Gastrocnemius medialis (tissue), 4 donors: ENCODE measurements at regions not wholly inside any gene's neighbourhood (a gene's known extent, or its start where the extent isn't known, plus 50 kb on each side); places are given as distances from the start of the nearest gene placed in this dataset.

Experiments used
- ATAC-seq, 2 donors: fragments of 150-250 bp; one replicate each; pipeline ENCODE4 v1.9.1; 2016
- DNase-seq, 2 donors: peaks; one replicate each; pipeline ENCODE4 v3.0.0-alpha.2; 2019
- H3K27ac ChIP-seq, 4 donors: fragments of 200-600 bp; sonication (generic); 1 replicate in 1 of 4; 2 replicates in 3 of 4; pipeline ENCODE4 v1.5.1; 2016 to 2018; ENCODE audit warnings: mild to moderate bottlenecking in 2 of 4, moderate library complexity in 1 of 4
- H3K27me3 ChIP-seq, 3 donors: fragments of 200-600 bp; sonication (generic) in 2 of 3; 1 replicate in 1 of 3; 2 replicates in 2 of 3; pipeline versions ENCODE4 v1.5.1 to v1.6.0; 2016 to 2019; ENCODE audit warnings: mild to moderate bottlenecking in 1 of 3, moderate library complexity in 1 of 3
- H3K36me3 ChIP-seq, 2 donors: fragments of 200-600 bp; sonication (generic) in 1 of 2; one replicate each; pipeline ENCODE4 v1.5.1; 2017 to 2018
- H3K4me1 ChIP-seq, 2 donors: fragments of 200-600 bp; sonication (generic) in 1 of 2; one replicate each; pipeline ENCODE4 v1.5.1; 2016 to 2017; ENCODE audit warnings: mild to moderate bottlenecking in 2 of 2
- H3K4me3 ChIP-seq, 4 donors: fragments of 200-600 bp; sonication (generic) in 3 of 4; 1 replicate in 1 of 4; 2 replicates in 3 of 4; pipeline ENCODE4 v1.5.1; 2016 to 2019; ENCODE audit warnings: mild to moderate bottlenecking in 2 of 4
- H3K9me3 ChIP-seq, 3 donors: fragments of 200-600 bp; sonication (generic) in 2 of 3; 1 replicate in 1 of 3; 2 replicates in 2 of 3; pipeline ENCODE4 v1.5.1; 2016 to 2019
- POLR2A ChIP-seq, 2 donors: fragments of 450-650 bp; IDR thresholded peaks; one replicate each; pipeline ENCODE4 v1.6.1; 2017; ENCODE audit warnings: antibody characterized with exemption in 2 of 2, mild to moderate bottlenecking in 2 of 2, moderate library complexity in 2 of 2
- in situ Hi-C, 4 donors: fragments of 200-750 bp; cut with MboI; loops; one replicate each; pipeline versions ENCODE4 v1.15.0 to v1.8.0; 2017; ENCODE audit warnings: low sequenced_read_pairs in 4 of 4
- intact Hi-C: fragments of 100-400 bp; cut with DNase I; formaldehyde crosslinking; loops from one replicate; pipeline ENCODE4 v1.15.1; 2023; ENCODE audit warnings: low total_unique reads
- TF ChIP-seq, protein P1 (sequence below), 5 experiments: fragments of 450-650 bp in 3 of 5; fragments of 200-600 bp in 2 of 5; sonication (generic) in 2 of 5; IDR thresholded peaks in 4 of 5; conservative IDR thresholded peaks in 1 of 5; 1 replicate in 4 of 5; 2 replicates in 1 of 5; pipeline ENCODE4 v1.5.1; 2016 to 2019; ENCODE audit warnings: antibody characterized with exemption in 5 of 5, mild to moderate bottlenecking in 3 of 5, moderate library complexity in 3 of 5

DNA sequence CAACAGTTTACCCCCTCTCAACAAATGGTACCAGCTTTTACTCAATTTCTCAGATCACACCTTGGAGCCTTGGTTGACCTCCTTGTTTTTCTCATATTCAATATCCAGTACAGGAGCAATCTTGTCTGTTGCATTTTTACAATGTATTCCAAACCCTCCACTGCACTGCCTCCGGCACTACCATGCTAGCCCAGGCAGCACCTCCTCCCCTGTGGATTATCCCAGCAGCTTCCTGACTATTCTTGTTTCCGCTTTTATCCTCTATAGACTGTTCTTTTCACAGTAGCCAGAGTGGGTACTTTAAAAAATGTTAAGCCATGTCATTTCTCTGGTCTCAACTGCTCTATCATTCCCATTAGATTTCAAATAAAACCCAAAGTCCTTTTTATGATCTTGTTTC lies 253.4 kb upstream of the GPRIN3 start:
- no peaks in the 10 kb centered on the region for H3K27me3 ChIP-seq
- no peaks in the 10 kb centered on the region for H3K4me1 ChIP-seq
- no peak overlapping the region for H3K27ac ChIP-seq
- ATAC-seq: no peak
- no peak overlapping the region for H3K4me3 ChIP-seq
- no peaks in the 10 kb centered on the region for H3K36me3 ChIP-seq
- in situ Hi-C loops: no loop called here
- no peak for TF ChIP-seq POLR2A (IDR thresholded peaks at IDR 0.05)
- TF ChIP-seq, protein P1, sequence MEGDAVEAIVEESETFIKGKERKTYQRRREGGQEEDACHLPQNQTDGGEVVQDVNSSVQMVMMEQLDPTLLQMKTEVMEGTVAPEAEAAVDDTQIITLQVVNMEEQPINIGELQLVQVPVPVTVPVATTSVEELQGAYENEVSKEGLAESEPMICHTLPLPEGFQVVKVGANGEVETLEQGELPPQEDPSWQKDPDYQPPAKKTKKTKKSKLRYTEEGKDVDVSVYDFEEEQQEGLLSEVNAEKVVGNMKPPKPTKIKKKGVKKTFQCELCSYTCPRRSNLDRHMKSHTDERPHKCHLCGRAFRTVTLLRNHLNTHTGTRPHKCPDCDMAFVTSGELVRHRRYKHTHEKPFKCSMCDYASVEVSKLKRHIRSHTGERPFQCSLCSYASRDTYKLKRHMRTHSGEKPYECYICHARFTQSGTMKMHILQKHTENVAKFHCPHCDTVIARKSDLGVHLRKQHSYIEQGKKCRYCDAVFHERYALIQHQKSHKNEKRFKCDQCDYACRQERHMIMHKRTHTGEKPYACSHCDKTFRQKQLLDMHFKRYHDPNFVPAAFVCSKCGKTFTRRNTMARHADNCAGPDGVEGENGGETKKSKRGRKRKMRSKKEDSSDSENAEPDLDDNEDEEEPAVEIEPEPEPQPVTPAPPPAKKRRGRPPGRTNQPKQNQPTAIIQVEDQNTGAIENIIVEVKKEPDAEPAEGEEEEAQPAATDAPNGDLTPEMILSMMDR (IDR thresholded peaks at IDR 0.05 in 4 of 5, conservative IDR thresholded peaks at IDR 0.05 in 1 of 5): no peak
- H3K9me3 ChIP-seq: no peaks in the 10 kb centered on the region
- intact Hi-C loops: no loop called here
- no peak for DNase-seq

DNA sequence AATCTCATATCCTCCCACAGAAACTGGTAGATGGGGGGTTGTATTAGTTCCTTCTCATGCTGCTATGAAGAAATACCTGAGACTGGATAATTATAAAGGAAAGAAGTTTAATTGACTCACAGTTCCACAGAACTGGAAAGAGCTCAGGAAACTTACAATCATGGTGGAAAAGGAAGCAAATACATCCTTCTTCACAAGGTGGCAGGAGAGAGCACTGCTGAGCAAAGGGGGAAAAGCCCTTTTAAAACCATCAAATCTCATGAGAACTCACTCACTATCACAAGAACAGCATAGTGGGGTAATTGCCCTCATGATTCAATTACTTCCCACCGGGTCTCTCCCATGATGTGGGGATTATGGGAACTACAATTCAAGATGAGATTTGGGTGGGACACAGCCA lies 250.5 kb upstream of the GPRIN3 start:
- Histone ChIP-seq H3K9me3 (no peaks in the 10 kb centered on the region), H3K27ac (no peak overlapping the region), H3K27me3 (no peaks in the 10 kb centered on the region), H3K4me1 (no peaks in the 10 kb centered on the region), H3K4me3 (no peak overlapping the region), H3K36me3 (no peaks in the 10 kb centered on the region)
- in situ Hi-C loops: no loop called here
- intact Hi-C loops: no loop called here
- ATAC-seq (no peak), DNase-seq (no peak)
- TF ChIP-seq, protein P1 (IDR thresholded peaks at IDR 0.05 in 4 of 5, conservative IDR thresholded peaks at IDR 0.05 in 1 of 5): no peak
- TF ChIP-seq POLR2A (IDR thresholded peaks at IDR 0.05): no peak

DNA sequence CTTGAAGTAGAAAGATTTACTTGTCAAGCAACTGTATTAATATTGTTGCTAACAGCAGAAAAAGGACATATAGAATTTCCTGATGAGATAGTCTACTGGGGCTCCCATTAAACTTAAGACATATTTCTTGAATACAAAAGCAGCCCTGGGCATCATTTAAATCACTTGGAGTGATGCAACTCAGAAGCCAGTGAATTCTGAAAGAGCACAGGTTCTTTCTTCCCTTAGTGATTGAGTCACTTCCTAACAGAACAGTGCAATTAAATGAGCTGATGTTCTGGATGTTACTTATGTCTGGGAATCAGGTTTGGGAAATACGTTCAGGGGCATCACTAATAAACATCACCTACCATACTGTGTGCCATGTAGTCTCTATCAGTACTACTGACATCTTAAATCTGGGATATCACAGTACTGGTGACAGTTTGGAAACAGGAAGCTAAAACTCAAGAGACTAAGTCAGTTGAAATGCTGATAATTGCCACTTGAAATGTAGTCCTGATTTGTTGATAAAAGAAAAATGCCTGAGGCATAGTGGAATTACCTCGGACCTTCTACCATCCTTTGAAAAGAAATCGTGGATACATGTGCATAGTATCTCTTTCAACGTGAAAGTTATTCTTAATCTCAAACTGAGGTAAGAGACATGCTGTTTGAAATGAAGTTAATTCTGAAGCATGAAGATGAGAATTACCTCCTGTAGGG lies 249.2 kb upstream of the GPRIN3 start:
- TF ChIP-seq, protein P1 (IDR thresholded peaks at IDR 0.05 in 4 of 5, conservative IDR thresholded peaks at IDR 0.05 in 1 of 5): no peak
- TF ChIP-seq POLR2A (IDR thresholded peaks at IDR 0.05): no peak
- no peak overlapping the region for H3K4me3 ChIP-seq
- no peaks in the 10 kb centered on the region for H3K9me3 ChIP-seq
- DNase-seq: no peak
- no peaks in the 10 kb centered on the region for H3K27me3 ChIP-seq
- in situ Hi-C loops: no loop called here
- H3K36me3 ChIP-seq: no peaks in the 10 kb centered on the region
- no peak overlapping the region for H3K27ac ChIP-seq
- no peaks in the 10 kb centered on the region for H3K4me1 ChIP-seq
- intact Hi-C loops: no loop called here
- ATAC-seq: no peak

DNA sequence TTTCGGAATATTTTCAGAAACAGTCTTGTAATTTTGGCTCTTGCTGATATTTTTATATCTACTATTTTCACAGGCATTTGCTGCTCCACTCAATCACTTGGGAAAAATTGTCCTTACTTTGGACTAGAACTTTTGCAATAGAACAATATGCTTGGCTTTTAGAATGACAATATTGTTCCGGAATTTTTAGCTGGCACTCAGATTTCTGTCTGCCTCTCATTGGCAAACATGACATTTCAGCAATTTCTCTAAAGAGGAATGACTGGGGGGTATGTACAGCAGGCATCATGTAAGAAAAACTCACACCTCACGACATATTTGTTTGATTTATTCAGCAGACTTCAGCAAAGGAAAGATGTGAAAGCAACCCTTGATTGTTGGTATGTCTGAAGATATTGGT lies 243.6 kb upstream of the GPRIN3 start:
- DNase-seq: no peak
- intact Hi-C loops: no loop called here
- no peaks in the 10 kb centered on the region for H3K36me3 ChIP-seq
- in situ Hi-C loops: no loop called here
- H3K27me3 ChIP-seq: no peaks in the 10 kb centered on the region
- H3K4me1 ChIP-seq: no peaks in the 10 kb centered on the region
- TF ChIP-seq POLR2A (IDR thresholded peaks at IDR 0.05): no peak
- TF ChIP-seq, protein P1 (IDR thresholded peaks at IDR 0.05 in 4 of 5, conservative IDR thresholded peaks at IDR 0.05 in 1 of 5): no peak
- H3K9me3 ChIP-seq: no peaks in the 10 kb centered on the region
- no peak for ATAC-seq
- H3K4me3 ChIP-seq: no peak overlapping the region
- H3K27ac ChIP-seq: no peak overlapping the region

DNA sequence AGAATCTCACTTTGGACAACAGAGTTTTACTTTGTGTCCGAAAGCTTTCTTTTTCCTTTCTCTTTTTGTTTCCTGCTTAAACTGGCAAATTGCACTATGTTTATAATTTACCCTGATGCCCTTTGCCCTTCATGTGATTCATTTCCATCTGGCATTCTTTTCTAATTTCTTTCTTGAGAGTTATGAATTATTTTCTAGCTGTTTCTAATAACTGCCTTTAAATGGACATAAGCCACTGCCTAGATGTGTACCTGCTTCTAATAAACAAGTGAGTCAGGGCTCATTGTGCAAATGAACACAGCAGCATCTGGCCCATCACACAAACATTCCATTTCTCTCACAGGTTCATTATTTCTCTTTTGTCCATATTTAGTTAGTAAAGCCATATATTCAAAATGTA lies 242.3 kb upstream of the GPRIN3 start:
- in situ Hi-C loops: no loop called here
- Histone ChIP-seq H3K27me3 (no peaks in the 10 kb centered on the region), H3K4me3 (no peak overlapping the region), H3K27ac (no peak overlapping the region), H3K9me3 (no peaks in the 10 kb centered on the region), H3K36me3 (no peaks in the 10 kb centered on the region), H3K4me1 (no peaks in the 10 kb centered on the region)
- TF ChIP-seq, protein P1 (IDR thresholded peaks at IDR 0.05 in 4 of 5, conservative IDR thresholded peaks at IDR 0.05 in 1 of 5): no peak
- TF ChIP-seq POLR2A (IDR thresholded peaks at IDR 0.05): no peak
- DNase-seq: no peak
- intact Hi-C loops: no loop called here
- ATAC-seq: no peak
